T-helper 9 cell (primary cell): ENCODE measurements at regions not wholly inside any gene's neighbourhood (a gene's known extent, or its start where the extent isn't known, plus 50 kb on each side); places are given as distances from the start of the nearest gene placed in this dataset.
"Not testable (repeated sequence)": the region's sequence is repeated elsewhere in the genome, so short reads cannot be mapped to it uniquely, and the experiment has no call there.

Experiments used
- DNase-seq: peaks from one replicate; pipeline ENCODE4 v3.0.0-alpha.2; 2020

- no peak for DNase-seq
Observed at GRCh38 chr2:236910781-236911495, 174.8 kb upstream of the COPS8 start.

GRCh38 chr2:236912326-236913120 lies 173.2 kb upstream of the COPS8 start:
- no peak for DNase-seq

GRCh38 chr2:236915186-236915585 lies 170.5 kb upstream of the COPS8 start:
- no peak for DNase-seq

- no peak for DNase-seq
Observed at GRCh38 chr2:236915726-236916125, 170.0 kb upstream of the COPS8 start.

- no peak for DNase-seq
Observed at GRCh38 chr2:236916181-236916580, 169.5 kb upstream of the COPS8 start.

- DNase-seq = no peak
Observed at GRCh38 chr2:236916651-236917050, 169.0 kb upstream of the COPS8 start.

GRCh38 chr2:236917164-236917563 lies 168.5 kb upstream of the COPS8 start:
- no peak for DNase-seq

GRCh38 chr2:236918545-236918944 lies 167.1 kb upstream of the COPS8 start:
- no peak for DNase-seq

GRCh38 chr2:236919209-236919608 lies 166.5 kb upstream of the COPS8 start:
- no peak for DNase-seq

- DNase-seq = not testable (repeated sequence)
Observed at GRCh38 chr2:236919801-236920379, 165.8 kb upstream of the COPS8 start.

GRCh38 chr2:236922061-236922460 lies 163.6 kb upstream of the COPS8 start:
- no peak for DNase-seq

- DNase-seq = no peak
Observed at GRCh38 chr2:236928380-236929037, 157.2 kb upstream of the COPS8 start.

- no peak for DNase-seq
Observed at GRCh38 chr2:236932831-236933361, 152.8 kb upstream of the COPS8 start.

GRCh38 chr2:236934166-236934565 lies 151.5 kb upstream of the COPS8 start:
- DNase-seq = no peak

- no peak for DNase-seq
Observed at GRCh38 chr2:236934656-236935055, 151.0 kb upstream of the COPS8 start.

- DNase-seq = no peak
Observed at GRCh38 chr2:236935083-236935482, 150.6 kb upstream of the COPS8 start.

GRCh38 chr2:236935631-236936445 lies 149.9 kb upstream of the COPS8 start:
- DNase-seq = no peak

- no peak for DNase-seq
Observed at GRCh38 chr2:236936446-236936940, 149.2 kb upstream of the COPS8 start.

GRCh38 chr2:236938126-236938525 lies 147.6 kb upstream of the COPS8 start:
- no peak for DNase-seq

- DNase-seq = no peak
Observed at GRCh38 chr2:236939271-236939670, 146.4 kb upstream of the COPS8 start.

- no peak for DNase-seq
Observed at GRCh38 chr2:236939721-236940231, 145.9 kb upstream of the COPS8 start.

GRCh38 chr2:236940497-236940896 lies 145.2 kb upstream of the COPS8 start:
- no peak for DNase-seq
